PC-9 (cell line): ENCODE measurements at regions not wholly inside any gene's neighbourhood (a gene's known extent, or its start where the extent isn't known, plus 50 kb on each side); places are given as distances from the start of the nearest gene placed in this dataset.

ENCODE experiments used
- EZH2 ChIP-seq: fragments of 200-600 bp; sonication (generic); IDR thresholded peaks from 2 replicates; pipeline ENCODE4 v1.8.0; 2017; ENCODE audit warnings: antibody characterized with exemption, low read depth
- TF ChIP-seq, protein P1 (sequence below): fragments of 200-600 bp; sonication (generic); conservative IDR thresholded peaks from 2 replicates; pipeline ENCODE4 v1.6.1; 2017; ENCODE audit warnings: mixed run types, antibody characterized with exemption, mild to moderate bottlenecking, moderate library complexity

DNA sequence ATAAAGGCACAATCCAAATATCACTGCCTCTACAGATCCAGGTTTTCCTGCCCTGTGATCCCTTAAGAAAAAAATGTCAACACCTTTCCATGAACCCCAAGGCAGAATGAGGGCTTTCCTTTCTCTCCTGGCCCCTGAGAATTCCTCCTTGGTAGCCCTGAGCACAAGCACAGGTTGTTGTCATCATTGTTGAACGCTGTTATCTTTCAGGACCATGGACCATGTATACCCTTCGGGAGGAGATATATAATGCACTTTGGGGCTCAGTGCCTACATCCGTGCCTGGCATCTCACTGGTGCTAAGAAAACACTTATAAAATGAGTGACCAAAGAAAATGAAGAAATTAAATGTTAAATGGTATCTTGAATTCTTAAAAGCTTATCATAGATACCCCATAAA lies 296.2 kb downstream of the SETD4 start:
- TF ChIP-seq, protein P1, sequence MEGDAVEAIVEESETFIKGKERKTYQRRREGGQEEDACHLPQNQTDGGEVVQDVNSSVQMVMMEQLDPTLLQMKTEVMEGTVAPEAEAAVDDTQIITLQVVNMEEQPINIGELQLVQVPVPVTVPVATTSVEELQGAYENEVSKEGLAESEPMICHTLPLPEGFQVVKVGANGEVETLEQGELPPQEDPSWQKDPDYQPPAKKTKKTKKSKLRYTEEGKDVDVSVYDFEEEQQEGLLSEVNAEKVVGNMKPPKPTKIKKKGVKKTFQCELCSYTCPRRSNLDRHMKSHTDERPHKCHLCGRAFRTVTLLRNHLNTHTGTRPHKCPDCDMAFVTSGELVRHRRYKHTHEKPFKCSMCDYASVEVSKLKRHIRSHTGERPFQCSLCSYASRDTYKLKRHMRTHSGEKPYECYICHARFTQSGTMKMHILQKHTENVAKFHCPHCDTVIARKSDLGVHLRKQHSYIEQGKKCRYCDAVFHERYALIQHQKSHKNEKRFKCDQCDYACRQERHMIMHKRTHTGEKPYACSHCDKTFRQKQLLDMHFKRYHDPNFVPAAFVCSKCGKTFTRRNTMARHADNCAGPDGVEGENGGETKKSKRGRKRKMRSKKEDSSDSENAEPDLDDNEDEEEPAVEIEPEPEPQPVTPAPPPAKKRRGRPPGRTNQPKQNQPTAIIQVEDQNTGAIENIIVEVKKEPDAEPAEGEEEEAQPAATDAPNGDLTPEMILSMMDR, result no peak
- no peak for TF ChIP-seq EZH2
